Upper lobe of left lung (tissue), 4 donors: ENCODE measurements at regions not wholly inside any gene's neighbourhood (a gene's known extent, or its start where the extent isn't known, plus 50 kb on each side); places are given as distances from the start of the nearest gene placed in this dataset.

Experiments used
- CTCF ChIP-seq, 6 experiments: fragments of 450-650 bp in 4 of 6; fragments of 200-600 bp in 2 of 6; sonication (generic) in 2 of 6; IDR thresholded peaks; one replicate each; pipeline ENCODE4 v1.5.1; 2016 to 2019; ENCODE audit warnings: antibody characterized with exemption in 6 of 6
- EP300 ChIP-seq, 4 donors: sonication (generic); formaldehyde crosslinking; IDR thresholded peaks; one replicate each; pipeline ENCODE4 v1.5.1; 2017; ENCODE audit warnings: antibody characterized with exemption in 4 of 4, control low read depth in 2 of 4

DNA sequence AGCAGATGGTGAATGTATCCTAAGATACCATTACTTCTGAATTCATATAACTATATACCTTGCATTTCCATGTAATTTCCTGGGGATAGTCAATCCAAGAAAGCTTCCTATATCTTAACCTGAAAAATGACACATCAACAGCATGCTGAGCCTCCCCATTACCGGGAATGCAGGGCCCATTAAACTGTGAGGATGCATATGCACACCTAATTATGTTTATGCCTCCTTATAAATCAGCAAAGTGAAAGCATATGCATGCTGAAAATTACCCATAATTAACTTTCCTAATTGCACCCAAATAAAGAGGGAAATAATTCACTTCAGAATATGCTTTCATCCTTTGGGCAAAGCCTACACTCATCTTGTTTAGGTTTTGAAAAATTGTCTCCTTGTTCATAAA, 663.0 kb downstream of the KCNA4 start:
- TF ChIP-seq CTCF (IDR thresholded peaks at IDR 0.05) (no peak), EP300 (IDR thresholded peaks at IDR 0.05) (no peak)
